ENCODE measurements at regions not wholly inside any gene's neighbourhood (a gene's known extent, or its start where the extent isn't known, plus 50 kb on each side); places are given as distances from the start of the nearest gene placed in this dataset.
"Not testable (repeated sequence)": the region's sequence is repeated elsewhere in the genome, so short reads cannot be mapped to it uniquely, and the experiment has no call there.

- Histone ChIP-seq H3K4me3 (ENCODE audit: low read depth in 1 of 2, low read length in 2 of 2) (no peak overlapping the region), H3K27ac (ENCODE audit: low read depth, low read length) (no peak overlapping the region), H3K4me1 (ENCODE audit: insufficient read depth, low read length) (no peaks in the 10 kb centered on the region), H3K27me3 (ENCODE audit: control insufficient read depth in 1 of 2, insufficient read depth in 2 of 2, low read length in 2 of 2) (no peaks in the 10 kb centered on the region), H3K9me3 (ENCODE audit: low read length) (no peaks in the 10 kb centered on the region), H3K9ac (ENCODE audit: low read length) (no peak overlapping the region), H3K36me3 (ENCODE audit: insufficient read depth, low read length) (no peaks in the 10 kb centered on the region)
Measured at GRCh38 chr4:28822163-28822562, 1898.0 kb upstream of the PCDH7 start.

DNA sequence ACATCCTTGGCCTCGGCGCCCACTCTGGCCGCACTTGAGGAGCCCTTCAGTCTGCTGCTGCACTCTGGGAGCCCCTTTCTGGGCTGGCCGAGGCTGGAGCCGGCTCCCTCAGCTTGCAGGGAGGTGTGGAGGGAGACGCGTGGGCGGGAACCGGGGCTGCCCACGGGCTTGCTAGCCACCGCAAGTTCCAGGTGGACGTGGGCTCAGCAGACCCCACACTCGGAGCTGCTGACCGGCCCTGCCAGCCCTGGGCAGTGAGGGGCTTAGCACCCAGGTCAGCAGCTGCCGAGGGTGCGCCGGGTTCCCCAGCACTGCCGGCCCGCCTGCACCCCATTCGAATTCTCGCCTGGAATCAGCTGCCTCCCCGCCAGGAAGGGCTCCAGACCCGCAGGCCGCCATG is 1892.3 kb upstream of the PCDH7 start:
- H3K36me3 ChIP-seq (ENCODE audit: insufficient read depth, low read length) = no peaks in the 10 kb centered on the region
- no peak overlapping the region for H3K9ac ChIP-seq (ENCODE audit: low read length)
- H3K9me3 ChIP-seq (ENCODE audit: low read length) = no peaks in the 10 kb centered on the region
- no peaks in the 10 kb centered on the region for H3K27me3 ChIP-seq (ENCODE audit: control insufficient read depth in 1 of 2, insufficient read depth in 2 of 2, low read length in 2 of 2)
- H3K4me1 ChIP-seq (ENCODE audit: insufficient read depth, low read length) = no peaks in the 10 kb centered on the region
- H3K4me3 ChIP-seq (ENCODE audit: low read depth in 1 of 2, low read length in 2 of 2) = no peak overlapping the region
- no peak overlapping the region for H3K27ac ChIP-seq (ENCODE audit: low read depth, low read length)

DNA sequence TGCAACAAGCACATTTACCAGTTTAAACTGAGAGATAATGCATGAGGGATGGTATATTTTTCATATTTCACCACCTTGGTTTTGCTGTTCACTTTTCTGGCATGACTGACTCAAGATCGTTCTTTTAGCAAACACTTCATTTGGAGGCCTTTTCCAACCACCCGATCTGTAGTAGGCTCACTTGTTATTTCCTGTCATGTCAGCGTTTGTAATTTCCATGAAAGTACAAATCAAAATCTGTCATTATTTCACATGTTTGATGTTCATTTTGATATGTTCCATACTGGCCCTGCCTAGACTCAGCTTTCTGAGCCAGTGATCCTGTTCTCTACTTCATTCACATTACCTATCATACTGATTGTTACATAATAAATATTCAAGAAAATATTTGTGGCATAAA is 1888.3 kb upstream of the PCDH7 start:
- Histone ChIP-seq H3K9me3 (ENCODE audit: low read length) (no peaks in the 10 kb centered on the region), H3K4me1 (ENCODE audit: insufficient read depth, low read length) (no peaks in the 10 kb centered on the region), H3K27ac (ENCODE audit: low read depth, low read length) (no peak overlapping the region), H3K9ac (ENCODE audit: low read length) (no peak overlapping the region), H3K4me3 (ENCODE audit: low read depth in 1 of 2, low read length in 2 of 2) (no peak overlapping the region), H3K36me3 (ENCODE audit: insufficient read depth, low read length) (no peaks in the 10 kb centered on the region), H3K27me3 (ENCODE audit: control insufficient read depth in 1 of 2, insufficient read depth in 2 of 2, low read length in 2 of 2) (no peaks in the 10 kb centered on the region)

GRCh38 chr4:28832444-28832843 is 1887.7 kb upstream of the PCDH7 start:
- H3K4me3 ChIP-seq (ENCODE audit: low read depth in 1 of 2, low read length in 2 of 2) = no peak overlapping the region
- H3K9ac ChIP-seq (ENCODE audit: low read length) = no peak overlapping the region
- H3K27ac ChIP-seq (ENCODE audit: low read depth, low read length) = no peak overlapping the region
- H3K9me3 ChIP-seq (ENCODE audit: low read length) = no peaks in the 10 kb centered on the region
- no peaks in the 10 kb centered on the region for H3K27me3 ChIP-seq (ENCODE audit: control insufficient read depth in 1 of 2, insufficient read depth in 2 of 2, low read length in 2 of 2)
- no peaks in the 10 kb centered on the region for H3K4me1 ChIP-seq (ENCODE audit: insufficient read depth, low read length)
- H3K36me3 ChIP-seq (ENCODE audit: insufficient read depth, low read length) = no peaks in the 10 kb centered on the region

DNA sequence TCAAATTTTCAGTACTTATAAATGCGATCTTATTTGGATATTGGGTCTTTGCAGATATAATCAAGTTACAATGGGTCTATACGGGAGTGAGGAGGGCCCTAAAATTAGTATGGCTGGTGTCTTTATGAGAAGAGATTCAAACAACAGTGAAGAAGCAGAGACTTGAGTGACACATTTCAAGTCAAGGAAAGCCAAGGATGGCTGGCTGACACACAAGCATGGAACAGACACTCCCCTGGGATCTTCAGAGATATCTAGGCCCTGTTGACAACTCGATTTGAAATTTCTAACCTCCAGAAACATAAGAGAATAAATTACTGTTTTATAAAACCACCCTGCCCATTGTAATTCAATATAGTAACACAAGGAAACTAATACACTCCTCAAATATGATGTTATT is 1886.0 kb upstream of the PCDH7 start:
- no peaks in the 10 kb centered on the region for H3K36me3 ChIP-seq (ENCODE audit: insufficient read depth, low read length)

DNA sequence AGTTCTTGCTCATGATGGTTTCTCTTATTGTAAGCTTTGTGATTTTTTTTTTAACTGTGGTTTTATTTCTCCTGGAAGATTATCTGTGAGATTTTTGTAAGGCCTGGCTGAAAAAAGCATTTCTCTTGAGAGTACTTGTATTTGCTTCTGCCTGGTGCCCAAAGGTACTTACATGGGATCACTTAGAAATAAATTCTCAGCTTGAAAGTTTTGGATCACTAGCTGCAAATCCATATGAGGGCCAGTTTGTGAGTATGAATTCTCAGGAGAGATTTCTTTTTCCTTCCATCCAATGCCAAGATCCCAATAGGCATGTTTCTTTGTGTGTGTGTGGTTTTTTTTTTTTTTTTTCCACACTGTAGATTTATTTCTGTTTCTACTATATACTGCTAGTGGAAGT is 1884.7 kb upstream of the PCDH7 start:
- Histone ChIP-seq H3K4me3 (ENCODE audit: low read depth in 1 of 2, low read length in 2 of 2) (no peak overlapping the region), H3K27me3 (ENCODE audit: control insufficient read depth in 1 of 2, insufficient read depth in 2 of 2, low read length in 2 of 2) (no peaks in the 10 kb centered on the region), H3K9ac (ENCODE audit: low read length) (no peak overlapping the region), H3K9me3 (ENCODE audit: low read length) (no peaks in the 10 kb centered on the region), H3K27ac (ENCODE audit: low read depth, low read length) (no peak overlapping the region), H3K36me3 (ENCODE audit: insufficient read depth, low read length) (no peaks in the 10 kb centered on the region), H3K4me1 (ENCODE audit: insufficient read depth, low read length) (no peaks in the 10 kb centered on the region)

More for the DNA sequence above, 1886.0 kb upstream of the PCDH7 start:
- Histone ChIP-seq H3K9me3 (ENCODE audit: low read length) (no peaks in the 10 kb centered on the region), H3K4me3 (ENCODE audit: low read depth in 1 of 2, low read length in 2 of 2) (no peak overlapping the region), H3K27ac (ENCODE audit: low read depth, low read length) (no peak overlapping the region), H3K4me1 (ENCODE audit: insufficient read depth, low read length) (no peaks in the 10 kb centered on the region), H3K9ac (ENCODE audit: low read length) (no peak overlapping the region), H3K27me3 (ENCODE audit: control insufficient read depth in 1 of 2, insufficient read depth in 2 of 2, low read length in 2 of 2) (no peaks in the 10 kb centered on the region)

- H3K9ac ChIP-seq (ENCODE audit: low read length) = no peak overlapping the region
- H3K27me3 ChIP-seq (ENCODE audit: control insufficient read depth in 1 of 2, insufficient read depth in 2 of 2, low read length in 2 of 2) = no peaks in the 10 kb centered on the region
- no peaks in the 10 kb centered on the region for H3K4me1 ChIP-seq (ENCODE audit: insufficient read depth, low read length)
- no peaks in the 10 kb centered on the region for H3K36me3 ChIP-seq (ENCODE audit: insufficient read depth, low read length)
- H3K4me3 ChIP-seq (ENCODE audit: low read depth in 1 of 2, low read length in 2 of 2) = no peak overlapping the region
- no peaks in the 10 kb centered on the region for H3K9me3 ChIP-seq (ENCODE audit: low read length)
- H3K27ac ChIP-seq (ENCODE audit: low read depth, low read length) = no peak overlapping the region
Measured at GRCh38 chr4:28842271-28842670, 1877.9 kb upstream of the PCDH7 start.

DNA sequence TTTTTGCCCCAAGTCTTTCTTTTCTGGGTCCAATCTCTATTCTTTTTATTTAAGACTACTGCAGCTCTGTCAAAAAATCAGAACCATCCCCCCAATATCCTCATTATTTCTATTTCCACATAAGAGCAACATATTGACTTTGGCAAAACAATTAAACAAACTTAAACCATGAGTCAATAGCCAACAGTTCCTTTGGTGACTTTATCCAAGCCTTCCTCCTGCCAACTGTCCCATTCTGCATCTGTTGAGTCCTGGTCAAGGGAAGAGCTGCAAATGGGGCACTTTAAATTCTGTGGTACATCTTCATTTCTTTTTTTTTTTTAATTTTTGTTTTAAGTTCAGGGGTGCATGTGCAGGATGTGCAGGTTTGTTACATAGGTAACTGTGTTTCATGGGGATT is 1875.0 kb upstream of the PCDH7 start:
- no peak overlapping the region for H3K4me3 ChIP-seq (ENCODE audit: low read depth in 1 of 2, low read length in 2 of 2)
- no peaks in the 10 kb centered on the region for H3K36me3 ChIP-seq (ENCODE audit: insufficient read depth, low read length)
- H3K27ac ChIP-seq (ENCODE audit: low read depth, low read length) = no peak overlapping the region
- H3K4me1 ChIP-seq (ENCODE audit: insufficient read depth, low read length) = no peaks in the 10 kb centered on the region
- H3K9me3 ChIP-seq (ENCODE audit: low read length) = no peaks in the 10 kb centered on the region
- no peaks in the 10 kb centered on the region for H3K27me3 ChIP-seq (ENCODE audit: control insufficient read depth in 1 of 2, insufficient read depth in 2 of 2, low read length in 2 of 2)
- no peak overlapping the region for H3K9ac ChIP-seq (ENCODE audit: low read length)

- not testable (repeated sequence) for H3K9ac ChIP-seq (ENCODE audit: low read length); H3K27me3 ChIP-seq (ENCODE audit: control insufficient read depth in 1 of 2, insufficient read depth in 2 of 2, low read length in 2 of 2); H3K9me3 ChIP-seq (ENCODE audit: low read length); H3K36me3 ChIP-seq (ENCODE audit: insufficient read depth, low read length); H3K27ac ChIP-seq (ENCODE audit: low read depth, low read length); H3K4me3 ChIP-seq (ENCODE audit: low read depth in 1 of 2, low read length in 2 of 2); H3K4me1 ChIP-seq (ENCODE audit: insufficient read depth, low read length)
Measured at GRCh38 chr4:28857028-28857427, 1863.1 kb upstream of the PCDH7 start.

GRCh38 chr4:28868841-28869240 is 1851.3 kb upstream of the PCDH7 start:
- Histone ChIP-seq H3K27me3 (ENCODE audit: control insufficient read depth in 1 of 2, insufficient read depth in 2 of 2, low read length in 2 of 2) (no peaks in the 10 kb centered on the region), H3K27ac (ENCODE audit: low read depth, low read length) (no peak overlapping the region), H3K9ac (ENCODE audit: low read length) (no peak overlapping the region), H3K4me1 (ENCODE audit: insufficient read depth, low read length) (no peaks in the 10 kb centered on the region), H3K4me3 (ENCODE audit: low read depth in 1 of 2, low read length in 2 of 2) (no peak overlapping the region), H3K36me3 (ENCODE audit: insufficient read depth, low read length) (no peaks in the 10 kb centered on the region), H3K9me3 (ENCODE audit: low read length) (no peaks in the 10 kb centered on the region)

DNA sequence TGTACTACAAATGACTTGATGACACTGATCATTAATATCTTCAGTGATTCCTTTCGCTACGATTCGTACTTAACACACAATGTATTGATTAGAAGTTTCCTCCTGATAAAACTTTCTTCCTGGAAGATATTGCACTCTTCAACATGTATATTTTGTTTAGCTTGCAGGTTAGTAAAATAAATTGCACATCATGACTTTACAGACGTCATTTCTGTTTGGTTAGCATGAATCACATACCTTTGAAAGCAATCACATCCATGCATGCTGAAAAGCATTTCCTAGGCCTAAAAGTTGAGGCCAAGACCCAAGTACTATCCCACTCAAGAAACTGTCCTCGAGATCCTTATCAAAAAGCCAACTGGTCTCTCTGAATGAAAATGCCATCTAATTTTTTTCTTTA is 1841.0 kb upstream of the PCDH7 start:
- Histone ChIP-seq H3K36me3 (ENCODE audit: insufficient read depth, low read length) (no peaks in the 10 kb centered on the region), H3K4me1 (ENCODE audit: insufficient read depth, low read length) (no peaks in the 10 kb centered on the region), H3K27me3 (ENCODE audit: control insufficient read depth in 1 of 2, insufficient read depth in 2 of 2, low read length in 2 of 2) (no peaks in the 10 kb centered on the region), H3K4me3 (ENCODE audit: low read depth in 1 of 2, low read length in 2 of 2) (no peak overlapping the region), H3K9me3 (ENCODE audit: low read length) (no peaks in the 10 kb centered on the region), H3K9ac (ENCODE audit: low read length) (no peak overlapping the region), H3K27ac (ENCODE audit: low read depth, low read length) (no peak overlapping the region)

DNA sequence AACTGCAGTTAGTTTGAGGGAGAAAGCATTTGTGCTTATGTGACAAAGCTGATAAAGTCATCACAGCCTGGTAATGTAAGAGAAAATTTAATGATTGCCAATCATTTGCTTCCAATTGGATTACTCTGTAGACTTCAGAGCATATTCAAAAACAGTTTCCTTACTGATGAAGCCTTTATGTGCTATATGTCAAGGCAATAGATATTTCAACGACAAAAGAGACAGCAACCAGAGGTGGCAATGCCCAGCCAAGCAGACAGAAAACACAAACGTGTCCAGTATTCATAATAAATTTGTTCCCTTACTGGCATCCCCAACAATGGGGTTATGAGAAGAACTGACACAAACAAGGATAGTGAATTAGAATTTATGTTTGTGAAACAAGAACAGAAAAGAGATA is 1840.3 kb upstream of the PCDH7 start:
- no peaks in the 10 kb centered on the region for H3K9me3 ChIP-seq (ENCODE audit: low read length)
- no peak overlapping the region for H3K4me3 ChIP-seq (ENCODE audit: low read depth in 1 of 2, low read length in 2 of 2)
- H3K36me3 ChIP-seq (ENCODE audit: insufficient read depth, low read length) = no peaks in the 10 kb centered on the region
- no peaks in the 10 kb centered on the region for H3K27me3 ChIP-seq (ENCODE audit: control insufficient read depth in 1 of 2, insufficient read depth in 2 of 2, low read length in 2 of 2)
- no peaks in the 10 kb centered on the region for H3K4me1 ChIP-seq (ENCODE audit: insufficient read depth, low read length)
- H3K9ac ChIP-seq (ENCODE audit: low read length) = no peak overlapping the region
- H3K27ac ChIP-seq (ENCODE audit: low read depth, low read length) = no peak overlapping the region

All from muscle layer of colon (tissue), 2 donors.